OCI-LY7 (cell line): ENCODE measurements at regions not wholly inside any gene's neighbourhood (a gene's known extent, or its start where the extent isn't known, plus 50 kb on each side); places are given as distances from the start of the nearest gene placed in this dataset.
"Not testable (repeated sequence)": the region's sequence is repeated elsewhere in the genome, so short reads cannot be mapped to it uniquely, and the experiment has no call there.

Experiments used
- BruUV-seq: library from RNA; stranded (reverse); fragments of 400-500 nt; replicated peaks from 2 replicates; lab custom pipeline; 2021; lab: Mats Ljungman, UMichigan
- CTCF ChIA-PET: fragments of 300-600 bp; sonication (Branson Sonifier 250); formaldehyde crosslinking; loops from one replicate; lab custom pipeline; 2022; ENCODE audit warnings: antibody characterized with exemption; ENCODE audit not compliant: unreplicated experiment; lab: Charles Lee
- POLR2A ChIA-PET: fragments of 300-600 bp; sonication (Branson Sonifier 250); formaldehyde crosslinking; loops from one replicate; lab custom pipeline; 2022; ENCODE audit warnings: antibody characterized with exemption; lab: Charles Lee
- DNase-seq: peaks from one replicate; pipeline ENCODE4 v3.0.0-alpha.2; 2015; ENCODE audit warnings: low spot score
- H2AFZ ChIP-seq: fragments of 200-600 bp; sonication (generic), shearing (Covaris generic); 2 replicates; pipeline ENCODE4 v1.6.1; 2014; ENCODE audit warnings: mild to moderate bottlenecking, antibody characterized with exemption, low read length, moderate library complexity
- H3K27ac ChIP-seq: fragments of 200-600 bp; sonication (generic); 2 replicates; pipeline ENCODE4 v1.5.1; 2014; ENCODE audit warnings: mixed run types, low read depth, mild to moderate bottlenecking, moderate library complexity, low read length, inconsistent platforms; ENCODE audit not compliant: poor library complexity, severe bottlenecking
- H3K36me3 ChIP-seq: fragments of 200-600 bp; sonication (generic); 2 replicates; pipeline ENCODE4 v1.6.1; 2014; ENCODE audit warnings: mild to moderate bottlenecking, antibody characterized with exemption, low read length, moderate library complexity, mixed read lengths; ENCODE audit not compliant: insufficient read depth
- H3K4me1 ChIP-seq: fragments of 200-600 bp; sonication (generic); 2 replicates; pipeline ENCODE4 v1.5.1; 2014; ENCODE audit warnings: mild to moderate bottlenecking, low read length; ENCODE audit not compliant: insufficient read depth, poor library complexity, severe bottlenecking
- H3K4me2 ChIP-seq: fragments of 200-600 bp; sonication (generic); 2 replicates; pipeline ENCODE4 v1.6.1; 2014; ENCODE audit warnings: mild to moderate bottlenecking, low read length
- H3K4me3 ChIP-seq: fragments of 200-600 bp; sonication (generic); 2 replicates; pipeline ENCODE4 v1.5.1; 2014; ENCODE audit warnings: mild to moderate bottlenecking, low read depth, low read length; ENCODE audit not compliant: poor library complexity, severe bottlenecking
- H3K79me2 ChIP-seq: fragments of 200-600 bp; sonication (generic); 2 replicates; pipeline ENCODE4 v1.6.1; 2016; ENCODE audit warnings: low read depth, mild to moderate bottlenecking, low read length, moderate library complexity, mixed read lengths; ENCODE audit not compliant: insufficient read depth
- H3K9me2 ChIP-seq: fragments of 200-600 bp; sonication (generic); 2 replicates; pipeline ENCODE4 v1.6.1; 2016; ENCODE audit warnings: mild to moderate bottlenecking, low read length, mixed read lengths; ENCODE audit not compliant: insufficient read depth
- H3K9me3 ChIP-seq: fragments of 200-600 bp; sonication (generic); 2 replicates; pipeline ENCODE4 v1.6.1; 2014; ENCODE audit warnings: mild to moderate bottlenecking, mixed run types, low read length, mixed read lengths
- H4K20me1 ChIP-seq: fragments of 200-600 bp; sonication (generic); 2 replicates; pipeline ENCODE4 v1.6.1; 2014; ENCODE audit warnings: mild to moderate bottlenecking, antibody characterized with exemption, low read length, moderate library complexity, mixed read lengths; ENCODE audit not compliant: insufficient read depth
- EZH2phosphoT487 ChIP-seq: fragments of 200-600 bp; sonication (generic); IDR thresholded peaks from 2 replicates; pipeline ENCODE4 v1.6.1; 2018; ENCODE audit warnings: low read depth, borderline replicate concordance, mild to moderate bottlenecking, mixed run types, antibody characterized with exemption, low read length, moderate library complexity, mixed read lengths
- intact Hi-C: fragments of 100-400 bp; cut with micrococcal nuclease; formaldehyde crosslinking; loops from one replicate; pipeline ENCODE4 v1.10.0; 2022; ENCODE audit not compliant: unreplicated experiment
- TF ChIP-seq, protein P1 (sequence below): fragments of 200-600 bp; sonication (generic); conservative IDR thresholded peaks from 2 replicates; pipeline ENCODE4 v1.5.1; 2014; ENCODE audit warnings: mild to moderate bottlenecking, antibody characterized with exemption, low read length, moderate library complexity, mixed read lengths

DNA sequence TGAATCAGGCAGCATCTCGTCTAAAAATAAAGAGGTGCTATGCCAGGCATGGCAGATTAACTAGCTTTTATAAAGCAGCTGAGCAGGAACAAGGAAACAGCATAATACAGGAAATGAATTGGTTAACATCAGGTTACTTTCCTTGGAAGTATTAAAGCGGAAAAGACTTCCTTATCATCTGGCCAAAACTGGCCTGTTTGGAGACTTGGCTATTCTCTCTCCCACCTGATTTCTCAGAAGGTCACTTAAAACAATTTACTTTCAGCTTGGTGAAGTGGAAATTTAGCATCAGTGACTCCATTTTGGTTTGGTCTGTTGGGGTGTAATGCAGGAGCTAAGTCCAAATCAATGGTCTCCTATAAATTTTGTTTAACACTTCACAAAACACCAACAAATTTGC is 191.6 kb downstream of the NUFIP1 start:
- Histone ChIP-seq H3K4me3 (no peak overlapping the region), H3K4me2 (no peak overlapping the region), H3K79me2 (no peaks in the 10 kb centered on the region), H3K9me2 (no peaks in the 10 kb centered on the region), H3K9me3 (no peaks in the 10 kb centered on the region), H3K36me3 (no peaks in the 10 kb centered on the region), H3K4me1 (no peaks in the 10 kb centered on the region), H3K27ac (no peak overlapping the region), H2AFZ (no peak overlapping the region), H4K20me1 (no peaks in the 10 kb centered on the region)
- POLR2A ChIA-PET, result no interaction called here
- CTCF ChIA-PET, result no interaction called here
- DNase-seq, result no peak
- no peak for TF ChIP-seq EZH2phosphoT487
- TF ChIP-seq, protein P1, sequence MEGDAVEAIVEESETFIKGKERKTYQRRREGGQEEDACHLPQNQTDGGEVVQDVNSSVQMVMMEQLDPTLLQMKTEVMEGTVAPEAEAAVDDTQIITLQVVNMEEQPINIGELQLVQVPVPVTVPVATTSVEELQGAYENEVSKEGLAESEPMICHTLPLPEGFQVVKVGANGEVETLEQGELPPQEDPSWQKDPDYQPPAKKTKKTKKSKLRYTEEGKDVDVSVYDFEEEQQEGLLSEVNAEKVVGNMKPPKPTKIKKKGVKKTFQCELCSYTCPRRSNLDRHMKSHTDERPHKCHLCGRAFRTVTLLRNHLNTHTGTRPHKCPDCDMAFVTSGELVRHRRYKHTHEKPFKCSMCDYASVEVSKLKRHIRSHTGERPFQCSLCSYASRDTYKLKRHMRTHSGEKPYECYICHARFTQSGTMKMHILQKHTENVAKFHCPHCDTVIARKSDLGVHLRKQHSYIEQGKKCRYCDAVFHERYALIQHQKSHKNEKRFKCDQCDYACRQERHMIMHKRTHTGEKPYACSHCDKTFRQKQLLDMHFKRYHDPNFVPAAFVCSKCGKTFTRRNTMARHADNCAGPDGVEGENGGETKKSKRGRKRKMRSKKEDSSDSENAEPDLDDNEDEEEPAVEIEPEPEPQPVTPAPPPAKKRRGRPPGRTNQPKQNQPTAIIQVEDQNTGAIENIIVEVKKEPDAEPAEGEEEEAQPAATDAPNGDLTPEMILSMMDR, result no peak
- BruUV-seq, result no TSS peak
- intact Hi-C loops, result no loop called here

DNA sequence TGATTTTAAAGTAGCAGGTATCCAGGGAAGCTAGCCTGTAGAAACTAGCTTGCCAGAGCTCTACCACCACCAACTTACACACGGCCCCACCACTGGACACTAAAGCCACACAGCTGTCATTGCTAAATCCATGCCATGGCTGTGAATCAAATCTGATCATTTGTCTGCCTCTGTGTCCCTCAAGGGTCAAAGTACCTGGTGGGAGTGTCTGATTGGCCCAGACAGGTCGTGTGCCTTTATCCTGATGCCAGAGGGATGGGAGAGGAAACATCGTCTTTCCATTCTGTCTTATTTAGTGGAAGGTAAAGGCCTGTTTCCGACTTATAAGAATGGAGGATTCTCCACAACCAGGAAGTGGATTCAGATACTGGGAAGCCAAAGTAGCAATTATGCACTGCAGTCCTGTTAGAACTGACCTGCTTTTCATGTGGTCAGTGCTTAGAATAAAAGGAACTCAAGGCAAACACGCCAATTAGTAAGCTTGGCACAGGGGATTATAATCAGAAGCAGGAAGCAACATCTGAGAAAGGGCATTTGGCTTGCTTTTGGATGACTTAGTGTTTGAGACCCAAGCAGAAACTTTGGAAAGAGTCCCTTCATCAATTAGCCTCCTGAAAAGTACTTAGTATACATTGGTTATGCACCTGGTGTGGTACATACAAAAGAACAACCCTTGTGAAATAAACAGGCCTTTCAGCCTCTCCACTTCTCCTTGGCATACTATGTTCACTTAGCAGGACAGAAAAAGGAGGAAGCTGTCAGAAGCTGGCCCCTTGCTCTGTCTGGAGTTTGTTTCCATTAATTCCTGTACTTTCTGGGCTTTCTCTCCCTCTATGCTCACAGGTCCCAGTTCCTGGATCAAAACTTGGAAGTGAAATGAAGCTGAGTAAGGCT is 192.4 kb downstream of the NUFIP1 start:
- POLR2A ChIA-PET, result no interaction called here
- H4K20me1 ChIP-seq, result no peaks in the 10 kb centered on the region

DNA sequence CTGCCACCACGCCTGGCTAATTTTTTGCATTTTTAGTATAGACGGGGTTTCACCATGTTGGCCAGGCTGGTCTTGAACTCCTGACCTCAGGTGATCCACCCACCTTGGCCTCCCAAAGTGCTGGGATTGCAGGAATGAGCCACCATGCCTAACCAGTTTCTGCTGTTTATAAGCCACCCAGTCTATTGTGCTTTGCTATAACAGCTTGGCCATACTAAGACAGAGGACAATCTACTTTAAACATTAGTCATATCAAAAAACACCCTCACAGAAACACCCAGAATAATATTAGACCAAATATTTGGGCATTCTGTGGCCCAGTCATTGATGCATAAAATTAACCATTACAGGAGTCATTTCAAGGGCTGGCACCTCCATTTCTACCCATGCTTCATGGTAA is 193.2 kb downstream of the NUFIP1 start:
- intact Hi-C loops, H3K4me3 ChIP-seq, H3K9me2 ChIP-seq, H3K79me2 ChIP-seq, H3K4me2 ChIP-seq, DNase-seq, H2AFZ ChIP-seq, H3K27ac ChIP-seq, H3K36me3 ChIP-seq, H3K9me3 ChIP-seq, CTCF ChIA-PET, H3K4me1 ChIP-seq, H4K20me1 ChIP-seq, POLR2A ChIA-PET, BruUV-seq: not testable (repeated sequence)

More for the DNA sequence above, 192.4 kb downstream of the NUFIP1 start:
- Histone ChIP-seq H3K9me3 (no peaks in the 10 kb centered on the region), H3K79me2 (no peaks in the 10 kb centered on the region), H3K36me3 (no peaks in the 10 kb centered on the region), H3K4me2 (no peak overlapping the region), H3K4me1 (no peaks in the 10 kb centered on the region), H3K4me3 (no peak overlapping the region), H3K9me2 (no peaks in the 10 kb centered on the region), H3K27ac (no peak overlapping the region), H2AFZ (no peak overlapping the region)
- DNase-seq, result no peak
- CTCF ChIA-PET, result no interaction called here
- intact Hi-C loops, result no loop called here
- no TSS peak for BruUV-seq
- TF ChIP-seq, protein P1, result no peak
- no peak for TF ChIP-seq EZH2phosphoT487
